Ectodermal cell (in vitro differentiated cells): ENCODE measurements at regions not wholly inside any gene's neighbourhood (a gene's known extent, or its start where the extent isn't known, plus 50 kb on each side); places are given as distances from the start of the nearest gene placed in this dataset.

ENCODE experiments used
- H3K27ac ChIP-seq: 2 replicates; pipeline ENCODE4 v1.7.0; 2013; ENCODE audit warnings: mild to moderate bottlenecking, low read depth, low read length; ENCODE audit not compliant: insufficient read depth, poor library complexity, severe bottlenecking
- H3K27me3 ChIP-seq: 2 replicates; pipeline ENCODE4 v1.7.0; 2013; ENCODE audit warnings: mild to moderate bottlenecking, low read length; ENCODE audit not compliant: insufficient read depth, control insufficient read depth, poor library complexity, severe bottlenecking
- H3K36me3 ChIP-seq: one replicate; pipeline ENCODE4 v1.7.0; 2013; ENCODE audit warnings: low read length; ENCODE audit not compliant: control insufficient read depth, insufficient read depth
- H3K4me1 ChIP-seq: one replicate; pipeline ENCODE4 v1.7.0; 2013; ENCODE audit warnings: low read length; ENCODE audit not compliant: control insufficient read depth, insufficient read depth
- H3K4me3 ChIP-seq: 2 replicates; pipeline ENCODE4 v1.7.0; 2013; ENCODE audit warnings: low read depth, low read length, control low read depth; ENCODE audit not compliant: insufficient read depth
- H3K9me3 ChIP-seq: 2 replicates; pipeline ENCODE4 v1.7.0; 2013; ENCODE audit warnings: mild to moderate bottlenecking, low read length, moderate library complexity; ENCODE audit not compliant: control insufficient read depth
- WGBS, 2 experiments: methylation state at CpG; one replicate each; pipeline ENCODE4 v1.1.7; 2013; ENCODE audit warnings: missing lambda C conversion rate in 2 of 2; 5-methylcytosine and 5-hydroxymethylcytosine counted together

GRCh38 chr2:120476141-120476540 lies 130.2 kb downstream of the INHBB start:
- Histone ChIP-seq H3K36me3 (no peaks in the 10 kb centered on the region), H3K9me3 (no peaks in the 10 kb centered on the region), H3K4me3 (no peak overlapping the region), H3K4me1 (no peaks in the 10 kb centered on the region), H3K27ac (no peak overlapping the region), H3K27me3 (peaks cover 55% of the 10 kb centered on the region)
- WGBS, 2 experiments, result 90 to 92% methylated on average over 7 of the region's 7 CpGs

GRCh38 chr2:120477198-120477597 lies 131.3 kb downstream of the INHBB start:
- Histone ChIP-seq H3K4me1 (no peaks in the 10 kb centered on the region), H3K27ac (no peak overlapping the region), H3K36me3 (no peaks in the 10 kb centered on the region), H3K27me3 (peaks cover 45% of the 10 kb centered on the region), H3K4me3 (no peak overlapping the region), H3K9me3 (no peaks in the 10 kb centered on the region)
- WGBS, 2 experiments, result 87 to 89% methylated on average over 3 of the region's 3 CpGs

- no peaks in the 10 kb centered on the region for H3K36me3 ChIP-seq
- H3K4me1 ChIP-seq, result no peaks in the 10 kb centered on the region
- peaks cover 44% of the 10 kb centered on the region for H3K27me3 ChIP-seq
- H3K4me3 ChIP-seq, result no peak overlapping the region
- 84 to 87% methylated on average over 6 of the region's 6 CpGs for WGBS, 2 experiments
- H3K27ac ChIP-seq, result no peak overlapping the region
- no peaks in the 10 kb centered on the region for H3K9me3 ChIP-seq
Observed at GRCh38 chr2:120477831-120478481, 132.0 kb downstream of the INHBB start.

GRCh38 chr2:120480346-120480902 lies 134.5 kb downstream of the INHBB start:
- H3K27ac ChIP-seq, result no peak overlapping the region
- WGBS, 2 experiments, result 82 to 83% methylated on average over 9 of the region's 9 CpGs
- no peaks in the 10 kb centered on the region for H3K9me3 ChIP-seq
- H3K4me1 ChIP-seq, result no peaks in the 10 kb centered on the region
- H3K27me3 ChIP-seq, result peaks cover 34% of the 10 kb centered on the region
- no peak overlapping the region for H3K4me3 ChIP-seq
- H3K36me3 ChIP-seq, result no peaks in the 10 kb centered on the region

GRCh38 chr2:120480903-120481445 lies 135.0 kb downstream of the INHBB start:
- H3K36me3 ChIP-seq, result no peaks in the 10 kb centered on the region
- H3K27ac ChIP-seq, result no peak overlapping the region
- no peaks in the 10 kb centered on the region for H3K4me1 ChIP-seq
- no peak overlapping the region for H3K4me3 ChIP-seq
- no peaks in the 10 kb centered on the region for H3K9me3 ChIP-seq
- WGBS, 2 experiments, result 85 to 96% methylated on average over 5 of the region's 5 CpGs
- peaks cover 28% of the 10 kb centered on the region for H3K27me3 ChIP-seq

- Histone ChIP-seq H3K27ac (no peak overlapping the region), H3K36me3 (no peaks in the 10 kb centered on the region), H3K27me3 (peaks cover 24% of the 10 kb centered on the region), H3K4me1 (no peaks in the 10 kb centered on the region), H3K9me3 (no peaks in the 10 kb centered on the region), H3K4me3 (no peak overlapping the region)
- 93 to 94% methylated on average over 17 of the region's 17 CpGs for WGBS, 2 experiments
Observed at GRCh38 chr2:120481446-120482194, 135.7 kb downstream of the INHBB start.

- no peak overlapping the region for H3K27ac ChIP-seq
- H3K9me3 ChIP-seq, result no peaks in the 10 kb centered on the region
- peaks cover 24% of the 10 kb centered on the region for H3K27me3 ChIP-seq
- H3K4me3 ChIP-seq, result no peak overlapping the region
- 92 to 97% methylated on average over 9 of the region's 9 CpGs for WGBS, 2 experiments
- no peaks in the 10 kb centered on the region for H3K36me3 ChIP-seq
- H3K4me1 ChIP-seq, result no peaks in the 10 kb centered on the region
Observed at GRCh38 chr2:120482334-120482733, 136.4 kb downstream of the INHBB start.

GRCh38 chr2:120483355-120483754 lies 137.4 kb downstream of the INHBB start:
- Histone ChIP-seq H3K27ac (no peak overlapping the region), H3K36me3 (no peaks in the 10 kb centered on the region), H3K4me3 (no peak overlapping the region), H3K27me3 (peaks cover 16% of the 10 kb centered on the region), H3K4me1 (no peaks in the 10 kb centered on the region), H3K9me3 (no peaks in the 10 kb centered on the region)
- 89 to 90% methylated on average over 5 of the region's 5 CpGs for WGBS, 2 experiments

GRCh38 chr2:120485096-120485495 lies 139.2 kb downstream of the INHBB start:
- Histone ChIP-seq H3K4me1 (peaks cover 6% of the 10 kb centered on the region), H3K27me3 (peaks cover 16% of the 10 kb centered on the region), H3K4me3 (no peak overlapping the region), H3K9me3 (no peaks in the 10 kb centered on the region), H3K27ac (no peak overlapping the region), H3K36me3 (no peaks in the 10 kb centered on the region)
- 91 to 95% methylated on average over 7 of the region's 7 CpGs for WGBS, 2 experiments

- H3K27ac ChIP-seq, result no peak overlapping the region
- H3K9me3 ChIP-seq, result no peaks in the 10 kb centered on the region
- peaks cover 19% of the 10 kb centered on the region for H3K27me3 ChIP-seq
- H3K4me3 ChIP-seq, result no peak overlapping the region
- 69 to 71% methylated on average over 8 of the region's 8 CpGs for WGBS, 2 experiments
- peaks cover 6% of the 10 kb centered on the region for H3K4me1 ChIP-seq
- H3K36me3 ChIP-seq, result no peaks in the 10 kb centered on the region
Observed at GRCh38 chr2:120486441-120486840, 140.5 kb downstream of the INHBB start.
